Activated CD8-positive, alpha-beta T cell treated with anti-CD3 and anti-CD28 coated beads, Interleukin-2, amount 10 ng/mL, durations not matched to agents 7 days and 5 days (primary cell): ENCODE measurements at regions not wholly inside any gene's neighbourhood (a gene's known extent, or its start where the extent isn't known, plus 50 kb on each side); places are given as distances from the start of the nearest gene placed in this dataset.
"Not testable (repeated sequence)": the region's sequence is repeated elsewhere in the genome, so short reads cannot be mapped to it uniquely, and the experiment has no call there.

Experiments used
- ATAC-seq: fragments of 150-1000 bp; cut with Tn5 transposase; one replicate; pipeline ENCODE4 v1.10.0; 2021; ENCODE audit warnings: moderate library complexity
- CTCF ChIA-PET: fragments of 350-600 bp; sonication (Branson Sonifier 250); formaldehyde crosslinking; loops from one replicate; lab custom pipeline; 2021; ENCODE audit warnings: antibody characterized with exemption; lab: Charles Lee
- POLR2A ChIA-PET: fragments of 350-600 bp; sonication (Branson Sonifier 250); formaldehyde crosslinking; loops from one replicate; lab custom pipeline; 2021; ENCODE audit warnings: antibody characterized with exemption; lab: Charles Lee
- DNase-seq: peaks from one replicate; pipeline ENCODE4 v3.0.0-alpha.2; 2020
- H3K27ac Mint-ChIP-seq: one replicate; pipeline ENCODE4 v1.8.0; 2021; ENCODE audit warnings: mild to moderate bottlenecking, mixed read lengths
- H3K27me3 Mint-ChIP-seq: one replicate; pipeline ENCODE4 v1.8.0; 2021; ENCODE audit warnings: low read depth, mixed read lengths
- H3K36me3 Mint-ChIP-seq: one replicate; pipeline ENCODE4 v1.8.0; 2021; ENCODE audit warnings: low read depth, mixed read lengths
- H3K4me1 Mint-ChIP-seq: one replicate; pipeline ENCODE4 v1.8.0; 2021; ENCODE audit warnings: low read depth, mixed read lengths
- H3K4me3 Mint-ChIP-seq: one replicate; pipeline ENCODE4 v1.8.0; 2021; ENCODE audit warnings: mild to moderate bottlenecking, mixed read lengths
- H3K9me3 Mint-ChIP-seq: one replicate; pipeline ENCODE4 v1.8.0; 2022; ENCODE audit warnings: mixed read lengths; ENCODE audit not compliant: insufficient read depth

DNA sequence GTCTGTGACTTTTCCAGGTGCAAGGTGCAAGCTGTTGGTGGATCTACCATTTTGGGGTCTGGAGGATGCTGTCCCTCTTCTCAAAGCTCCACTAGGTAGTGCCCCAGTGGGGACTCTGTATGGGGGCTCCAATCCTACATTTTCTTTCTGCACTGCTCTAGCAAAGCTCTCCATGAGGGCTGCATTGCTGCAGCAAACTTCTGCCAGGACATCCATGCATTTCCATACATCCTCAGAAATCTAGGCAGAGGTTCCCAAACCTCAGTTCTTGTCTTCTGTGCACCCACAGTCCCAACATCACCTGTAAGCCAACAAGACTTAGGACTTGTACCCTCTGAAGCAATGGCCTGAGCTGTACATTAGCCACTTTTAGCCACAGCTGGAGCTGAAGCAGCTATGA lies 694.5 kb upstream of the BCHE start:
- Mint-ChIP-seq H3K27me3 (no peaks in the 10 kb centered on the region), H3K4me1 (no peaks in the 10 kb centered on the region), H3K4me3 (no peak overlapping the region), H3K9me3 (peaks cover 19% of the 10 kb centered on the region), H3K36me3 (no peaks in the 10 kb centered on the region), H3K27ac (no peak overlapping the region)
- no peak for ATAC-seq
- CTCF ChIA-PET: no interaction called here
- POLR2A ChIA-PET: no interaction called here
- DNase-seq: no peak

DNA sequence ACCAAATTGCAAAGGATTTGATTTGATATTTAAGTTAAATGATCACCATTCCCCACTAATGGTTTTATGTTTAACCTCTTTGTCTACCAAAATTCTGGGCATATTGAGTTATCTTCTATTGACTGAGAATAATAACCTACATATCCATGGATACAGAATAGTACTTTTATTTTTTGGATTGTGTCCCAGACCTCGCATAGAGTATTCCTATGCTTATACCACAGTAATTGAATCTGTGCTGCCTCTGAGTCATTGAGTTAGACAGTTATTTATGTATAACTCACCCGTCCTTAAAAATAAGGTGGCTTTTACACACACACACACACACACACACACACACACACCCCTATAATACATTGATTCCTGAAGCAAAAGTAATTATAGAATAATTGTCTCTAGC lies 690.1 kb upstream of the BCHE start:
- Mint-ChIP-seq H3K27me3 (no peaks in the 10 kb centered on the region), H3K36me3 (no peaks in the 10 kb centered on the region), H3K9me3 (peaks cover 14% of the 10 kb centered on the region), H3K27ac (no peak overlapping the region), H3K4me3 (no peak overlapping the region), H3K4me1 (no peaks in the 10 kb centered on the region)
- CTCF ChIA-PET: no interaction called here
- POLR2A ChIA-PET: no interaction called here
- ATAC-seq (no peak), DNase-seq (no peak)

DNA sequence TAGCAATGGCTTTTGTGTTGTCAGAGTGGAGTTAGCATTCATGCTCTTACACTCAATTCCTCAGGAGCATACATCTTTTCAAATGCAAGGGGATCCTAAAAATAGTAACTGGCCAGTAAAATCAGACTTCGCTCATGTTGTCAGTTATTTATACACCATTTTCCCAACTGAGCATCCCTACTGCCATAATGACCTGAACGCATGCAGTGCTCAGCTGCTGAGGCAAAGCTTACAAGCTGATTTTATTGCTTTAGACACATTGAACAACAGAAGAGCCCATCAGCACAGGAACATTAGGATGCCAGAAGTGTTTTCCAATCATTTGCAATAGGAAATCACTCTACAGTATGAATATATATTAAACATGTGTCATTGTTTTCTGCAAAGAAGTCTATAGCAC lies 689.7 kb upstream of the BCHE start:
- ChIA-PET CTCF (no interaction called here), POLR2A (no interaction called here)
- no peak overlapping the region for H3K27ac Mint-ChIP-seq
- no peaks in the 10 kb centered on the region for H3K27me3 Mint-ChIP-seq
- DNase-seq: no peak
- H3K9me3 Mint-ChIP-seq: peaks cover 13% of the 10 kb centered on the region
- no peaks in the 10 kb centered on the region for H3K36me3 Mint-ChIP-seq
- H3K4me1 Mint-ChIP-seq: no peaks in the 10 kb centered on the region
- no peak overlapping the region for H3K4me3 Mint-ChIP-seq
- ATAC-seq: no peak

DNA sequence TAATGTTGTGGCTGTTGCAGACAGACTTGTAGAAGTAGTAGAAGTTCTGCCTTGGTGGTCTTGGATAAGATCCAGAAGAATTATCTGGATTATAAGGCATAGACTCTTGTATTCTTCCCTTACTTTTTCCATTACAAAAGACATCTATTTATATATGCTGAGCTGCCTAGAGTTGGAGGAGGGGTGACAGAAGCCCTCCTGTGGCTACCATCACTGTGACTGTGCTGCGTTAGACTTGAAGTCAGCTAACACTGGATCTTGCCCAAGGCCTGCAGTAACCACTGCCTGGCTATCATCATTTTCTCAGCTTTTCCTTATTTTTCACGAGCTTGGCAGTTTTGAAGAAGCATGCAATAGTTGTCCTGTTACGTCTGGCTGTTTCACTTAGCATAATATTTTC lies 684.8 kb upstream of the BCHE start:
- Mint-ChIP-seq H3K36me3 (no peaks in the 10 kb centered on the region), H3K9me3 (peaks cover 8% of the 10 kb centered on the region), H3K27ac (no peak overlapping the region), H3K4me3 (no peak overlapping the region), H3K4me1 (no peaks in the 10 kb centered on the region), H3K27me3 (no peaks in the 10 kb centered on the region)
- ChIA-PET CTCF (no interaction called here), POLR2A (no interaction called here)
- ATAC-seq: no peak
- no peak for DNase-seq

DNA sequence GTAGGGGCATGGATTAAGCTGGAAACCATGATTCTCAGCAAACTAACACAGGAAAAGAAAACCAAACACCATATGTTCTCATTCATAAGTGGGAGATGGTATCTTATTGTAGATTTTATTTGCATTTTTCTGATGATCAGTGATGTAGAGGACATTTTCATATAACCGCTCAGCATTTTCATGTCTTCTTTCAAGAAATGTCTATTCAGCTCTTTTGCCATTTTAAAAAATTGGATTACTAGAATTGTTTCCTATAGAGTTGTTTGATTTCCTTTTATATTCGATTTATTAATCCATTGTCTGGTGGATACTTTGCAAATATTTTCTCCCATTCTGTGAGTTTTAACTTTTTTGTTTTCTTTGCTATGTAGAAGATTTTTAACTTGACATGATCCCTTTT lies 682.2 kb upstream of the BCHE start:
- H3K9me3 Mint-ChIP-seq: peaks cover 8% of the 10 kb centered on the region
- CTCF ChIA-PET: no interaction called here
- DNase-seq (no peak), ATAC-seq (no peak)
- H3K4me1 Mint-ChIP-seq: no peaks in the 10 kb centered on the region
- POLR2A ChIA-PET: no interaction called here
- no peak overlapping the region for H3K4me3 Mint-ChIP-seq
- no peak overlapping the region for H3K27ac Mint-ChIP-seq
- H3K27me3 Mint-ChIP-seq: no peaks in the 10 kb centered on the region
- no peaks in the 10 kb centered on the region for H3K36me3 Mint-ChIP-seq

DNA sequence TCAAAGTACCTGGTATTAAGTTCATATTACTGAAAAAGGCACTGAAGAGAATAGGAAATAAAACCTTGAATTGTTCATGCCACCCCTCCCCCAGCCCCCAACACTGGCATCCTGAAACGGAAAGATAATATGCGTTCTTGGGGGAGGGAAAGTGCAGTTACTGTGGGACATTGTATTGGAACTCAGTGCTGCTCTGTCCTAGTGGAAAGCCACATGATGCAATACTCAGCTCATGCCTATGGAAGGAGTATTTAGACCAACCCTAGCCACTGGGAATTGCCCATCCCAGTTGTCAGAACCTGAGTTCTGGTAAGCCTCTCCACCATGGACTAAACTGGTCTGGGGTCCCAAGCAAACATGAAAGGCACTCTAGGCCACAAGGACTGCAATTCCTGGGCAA lies 680.8 kb upstream of the BCHE start:
- DNase-seq: no peak
- Mint-ChIP-seq H3K4me3 (no peak overlapping the region), H3K4me1 (no peaks in the 10 kb centered on the region), H3K36me3 (no peaks in the 10 kb centered on the region), H3K27ac (no peak overlapping the region), H3K27me3 (no peaks in the 10 kb centered on the region), H3K9me3 (peaks cover 8% of the 10 kb centered on the region)
- no peak for ATAC-seq
- ChIA-PET POLR2A (no interaction called here), CTCF (no interaction called here)

DNA sequence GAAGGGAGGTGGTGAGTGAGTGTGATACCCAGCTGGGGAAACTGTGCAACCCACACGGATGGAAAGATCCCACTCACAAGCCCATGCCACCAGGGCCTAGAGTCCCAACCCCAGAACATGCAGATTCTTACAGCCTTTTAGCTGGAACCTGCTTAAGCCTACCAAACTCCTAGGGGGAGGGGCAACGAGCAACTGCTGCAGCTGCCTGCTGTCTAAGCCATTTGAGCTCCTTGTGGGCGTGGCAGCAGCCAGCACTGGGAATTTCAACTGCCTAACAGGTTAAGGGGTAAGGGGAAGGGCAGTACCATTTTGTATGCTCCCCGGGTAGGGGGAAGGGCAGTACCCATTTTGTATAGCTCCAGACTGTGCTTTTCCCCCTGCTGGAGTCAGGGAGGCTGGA lies 673.2 kb upstream of the BCHE start:
- Mint-ChIP-seq H3K36me3 (no peaks in the 10 kb centered on the region), H3K27ac (no peak overlapping the region), H3K4me1 (no peaks in the 10 kb centered on the region), H3K27me3 (no peaks in the 10 kb centered on the region), H3K9me3 (peaks cover 31% of the 10 kb centered on the region), H3K4me3 (no peak overlapping the region)
- POLR2A ChIA-PET: no interaction called here
- CTCF ChIA-PET: no interaction called here
- DNase-seq (no peak), ATAC-seq (no peak)

DNA sequence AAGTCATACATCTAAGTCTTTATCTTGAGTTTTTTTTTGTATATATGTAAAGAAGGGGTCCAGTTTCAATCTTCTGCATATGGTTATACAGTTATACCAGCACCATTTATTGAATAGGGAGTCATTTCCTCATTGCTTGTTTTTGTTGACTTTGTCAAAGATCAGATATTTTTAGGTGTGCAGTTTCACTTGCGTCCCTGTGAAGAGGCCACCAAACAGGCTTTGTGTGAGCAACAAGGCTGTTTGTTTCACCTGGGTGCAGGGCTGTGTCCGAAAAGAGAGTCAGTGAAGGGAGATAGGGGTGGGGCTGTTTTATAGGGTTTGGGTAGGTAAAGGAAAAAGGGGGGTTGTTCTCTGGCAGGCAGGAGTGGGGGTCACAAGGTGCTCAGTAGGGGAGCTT lies 663.2 kb upstream of the BCHE start:
- POLR2A ChIA-PET, CTCF ChIA-PET, H3K36me3 Mint-ChIP-seq, H3K27ac Mint-ChIP-seq, H3K4me3 Mint-ChIP-seq, ATAC-seq, DNase-seq, H3K4me1 Mint-ChIP-seq, H3K27me3 Mint-ChIP-seq: not testable (repeated sequence)
- H3K9me3 Mint-ChIP-seq: peaks cover 25% of the 10 kb centered on the region

DNA sequence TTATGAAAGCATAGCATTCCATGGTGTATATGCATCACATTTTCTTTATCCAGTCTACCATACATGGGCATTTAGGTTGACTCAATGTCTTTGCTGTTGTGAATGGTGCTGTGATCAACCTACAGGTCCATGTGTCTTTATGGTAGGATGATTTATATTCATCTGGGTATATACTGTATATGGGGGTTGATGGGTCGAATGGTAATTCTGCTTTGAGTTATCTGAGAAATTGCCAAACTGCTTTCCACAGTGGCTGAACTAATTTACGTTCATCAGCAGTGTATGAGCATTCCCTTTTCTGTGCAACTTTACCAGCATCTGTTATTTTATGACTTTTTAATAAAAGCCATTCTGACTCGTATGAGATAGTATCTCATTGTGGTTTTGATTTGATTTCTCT lies 662.4 kb upstream of the BCHE start:
- ATAC-seq (no peak), DNase-seq (no peak)
- H3K36me3 Mint-ChIP-seq: no peaks in the 10 kb centered on the region
- H3K27me3 Mint-ChIP-seq: no peaks in the 10 kb centered on the region
- no peaks in the 10 kb centered on the region for H3K4me1 Mint-ChIP-seq
- H3K27ac Mint-ChIP-seq: no peak overlapping the region
- H3K9me3 Mint-ChIP-seq: peaks cover 19% of the 10 kb centered on the region
- CTCF ChIA-PET: no interaction called here
- H3K4me3 Mint-ChIP-seq: no peak overlapping the region
- POLR2A ChIA-PET: no interaction called here

DNA sequence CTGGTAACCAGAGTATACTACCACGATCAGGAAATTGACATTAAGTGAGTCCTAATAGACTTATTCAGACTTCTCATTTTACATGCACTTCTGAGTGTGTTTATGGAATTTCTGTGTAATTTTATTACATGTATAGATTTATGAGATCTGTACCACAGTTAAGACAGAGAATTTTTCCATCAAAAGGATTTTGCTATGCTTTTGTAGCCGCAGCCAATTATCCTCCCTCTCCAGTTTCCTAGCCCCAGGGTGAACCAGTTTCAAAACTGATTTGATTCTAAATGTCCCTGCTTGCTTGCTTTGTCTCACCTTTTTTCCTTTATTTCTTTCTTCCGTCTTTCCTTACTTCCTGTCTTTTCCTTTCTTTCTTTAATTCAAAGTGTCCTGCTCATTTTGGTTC lies 661.2 kb upstream of the BCHE start:
- no peaks in the 10 kb centered on the region for H3K27me3 Mint-ChIP-seq

DNA sequence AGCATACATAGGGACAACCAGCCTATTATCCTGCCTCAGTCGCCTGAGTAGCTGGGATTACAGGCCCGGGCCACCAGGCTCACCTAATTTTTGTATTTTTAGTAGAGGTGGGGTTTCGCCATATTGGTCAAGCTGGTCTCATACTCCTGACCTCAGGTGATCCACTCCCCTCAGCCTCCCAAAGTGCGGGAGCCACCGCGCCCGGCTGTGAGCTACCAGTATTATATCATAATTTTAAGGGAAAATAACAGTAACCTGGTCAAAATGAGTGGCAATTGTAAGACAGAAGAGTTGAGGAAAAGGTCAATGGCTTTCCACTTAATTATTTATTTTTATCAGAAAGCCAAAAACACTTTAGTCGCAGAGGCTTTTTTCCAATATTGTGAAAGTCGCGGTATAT lies 652.6 kb upstream of the BCHE start:
- Mint-ChIP-seq H3K9me3 (peaks cover 14% of the 10 kb centered on the region), H3K4me3 (no peak overlapping the region), H3K36me3 (no peaks in the 10 kb centered on the region), H3K4me1 (no peaks in the 10 kb centered on the region), H3K27me3 (no peaks in the 10 kb centered on the region), H3K27ac (no peak overlapping the region)
- ChIA-PET POLR2A (no interaction called here), CTCF (no interaction called here)
- no peak for ATAC-seq
- no peak for DNase-seq

More for the DNA sequence above, 661.2 kb upstream of the BCHE start:
- Mint-ChIP-seq H3K27ac (no peak overlapping the region), H3K4me3 (no peak overlapping the region), H3K36me3 (no peaks in the 10 kb centered on the region), H3K9me3 (peaks cover 17% of the 10 kb centered on the region), H3K4me1 (no peaks in the 10 kb centered on the region)
- ATAC-seq: no peak
- no peak for DNase-seq
- ChIA-PET CTCF (no interaction called here), POLR2A (no interaction called here)

DNA sequence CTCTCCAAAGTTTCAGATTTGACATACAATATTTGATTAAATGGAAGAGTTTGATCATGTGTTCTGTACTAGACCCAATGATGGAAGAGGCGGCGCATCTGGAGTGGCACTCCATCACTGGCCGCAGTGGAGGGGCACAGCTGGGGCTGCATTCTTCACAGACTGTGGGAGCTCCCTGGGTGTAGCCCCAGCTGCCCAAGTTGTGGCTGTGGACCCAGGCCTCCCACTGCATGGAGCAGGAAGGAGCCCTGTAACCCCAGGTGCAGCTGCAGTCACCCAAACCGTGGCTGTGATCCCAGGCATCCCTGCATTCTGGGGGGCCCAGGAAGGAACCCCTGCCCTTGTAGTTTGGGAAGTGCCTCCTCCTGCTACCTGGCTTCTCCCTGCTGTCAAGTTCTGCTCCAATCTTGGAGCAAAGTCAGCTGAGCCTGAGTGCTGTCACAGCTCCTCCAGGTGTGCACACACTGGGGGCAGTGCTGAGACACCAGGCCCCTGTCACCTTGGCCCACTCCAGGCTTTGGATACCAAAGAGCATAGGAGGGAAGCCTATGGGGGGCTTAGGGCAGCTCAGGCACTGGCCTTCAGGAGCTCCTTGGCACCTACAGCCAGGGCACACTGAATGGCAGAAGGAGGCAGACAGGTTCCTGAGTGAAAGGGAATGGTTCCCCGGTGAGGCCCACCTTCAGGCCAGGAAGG lies 651.9 kb upstream of the BCHE start:
- H3K27me3 Mint-ChIP-seq: no peaks in the 10 kb centered on the region
- ATAC-seq (no peak), DNase-seq (no peak)
- no peak overlapping the region for H3K27ac Mint-ChIP-seq
- CTCF ChIA-PET: no interaction called here
- no peaks in the 10 kb centered on the region for H3K4me1 Mint-ChIP-seq
- H3K4me3 Mint-ChIP-seq: no peak overlapping the region
- POLR2A ChIA-PET: no interaction called here
- no peaks in the 10 kb centered on the region for H3K36me3 Mint-ChIP-seq
- peaks cover 14% of the 10 kb centered on the region for H3K9me3 Mint-ChIP-seq

DNA sequence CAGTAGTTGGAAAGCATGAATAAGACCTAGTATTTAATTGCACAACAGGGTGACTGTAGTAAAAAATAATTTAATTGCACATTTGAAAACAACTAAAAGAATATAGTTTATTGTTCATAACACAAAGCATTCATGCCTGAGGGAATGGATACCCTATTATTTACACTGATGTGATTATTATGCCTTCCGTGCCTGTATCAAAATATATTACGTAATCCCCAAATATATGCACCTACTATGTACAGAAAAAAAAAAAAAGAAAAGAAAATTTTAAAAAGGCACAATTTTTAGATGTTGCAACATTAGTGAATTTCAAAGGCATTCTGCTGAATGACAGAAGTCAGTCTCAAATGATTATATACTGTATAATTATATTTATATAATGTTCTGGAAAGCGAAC lies 647.2 kb upstream of the BCHE start:
- ChIA-PET POLR2A (no interaction called here), CTCF (no interaction called here)
- no peaks in the 10 kb centered on the region for H3K27me3 Mint-ChIP-seq
- H3K4me3 Mint-ChIP-seq: no peak overlapping the region
- ATAC-seq (no peak), DNase-seq (no peak)
- H3K4me1 Mint-ChIP-seq: no peaks in the 10 kb centered on the region
- H3K9me3 Mint-ChIP-seq: peaks cover 22% of the 10 kb centered on the region
- no peak overlapping the region for H3K27ac Mint-ChIP-seq
- no peaks in the 10 kb centered on the region for H3K36me3 Mint-ChIP-seq
